Dermis microvascular lymphatic vessel endothelial cell (primary cell): ENCODE measurements at regions not wholly inside any gene's neighbourhood (a gene's known extent, or its start where the extent isn't known, plus 50 kb on each side); places are given as distances from the start of the nearest gene placed in this dataset.
A peak's percentile ranks its signal among the peaks of the same experiment; 100 is the strongest.

ENCODE experiments used
- DNase-seq, 2 donors: peaks; one replicate each; pipeline versions ENCODE4 v3.0.0 to v3.0.0-alpha.2; 2010; ENCODE audit warnings: low read depth in 2 of 2

DNA sequence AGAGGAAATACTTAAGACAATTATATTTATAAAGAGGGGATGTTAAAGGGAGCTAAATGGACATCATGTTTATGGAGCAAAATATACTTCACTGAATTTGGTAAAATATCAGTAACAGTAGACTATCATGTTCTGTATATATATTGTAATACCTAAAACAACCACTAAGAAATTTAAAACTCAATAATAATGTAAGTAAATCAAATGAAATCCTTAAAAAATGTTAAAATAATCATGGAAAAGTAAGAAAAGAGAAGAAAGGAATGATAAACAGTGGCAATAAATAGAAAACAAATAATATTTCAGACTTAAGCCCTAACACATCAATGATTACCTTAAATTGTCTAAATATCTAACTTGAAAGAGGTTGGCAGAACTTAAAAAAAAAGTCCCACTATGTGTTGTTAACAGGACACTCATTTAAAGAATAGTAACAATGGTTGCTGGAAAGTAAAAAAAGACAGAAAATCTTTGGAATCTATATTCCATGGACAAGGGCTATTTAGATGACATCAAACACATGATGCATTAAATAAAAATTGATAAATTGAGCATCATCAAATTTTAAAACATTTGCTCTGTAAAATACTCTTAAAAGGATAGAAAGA, 842.2 kb upstream of the MAP3K7 start:
- DNase-seq = no peak

DNA sequence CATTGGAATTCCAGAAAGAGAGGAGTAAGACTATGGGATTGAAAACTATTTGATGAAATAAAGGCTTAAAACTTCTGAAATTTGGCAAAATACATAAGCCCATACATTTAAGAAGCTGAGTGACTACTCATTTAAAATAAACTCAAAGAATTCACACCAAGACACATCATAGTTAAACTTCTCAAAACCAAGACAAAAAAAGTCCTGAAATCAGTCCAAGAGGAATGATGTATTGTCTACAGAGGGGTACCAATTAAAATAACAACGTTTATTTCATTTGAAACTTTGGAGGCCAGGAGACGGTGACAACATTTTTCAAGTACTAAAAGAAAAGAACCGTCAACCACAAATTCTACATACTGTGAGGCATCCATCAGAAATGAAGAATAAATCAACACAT, 841.4 kb upstream of the MAP3K7 start:
- DNase-seq = no peak

- no peak for DNase-seq
Measured at GRCh38 chr6:91420243-91420642, 833.4 kb upstream of the MAP3K7 start.

- no peak for DNase-seq
Measured at GRCh38 chr6:91415031-91415605, 828.2 kb upstream of the MAP3K7 start.

GRCh38 chr6:91412532-91412931, 825.7 kb upstream of the MAP3K7 start:
- DNase-seq = peak in 1 of 2 donors; percentile 14

- no peak for DNase-seq
Measured at GRCh38 chr6:91407706-91408105, 820.8 kb upstream of the MAP3K7 start.

GRCh38 chr6:91392951-91393350, 806.1 kb upstream of the MAP3K7 start:
- peak in 1 of 2 donors; percentile 2 for DNase-seq

GRCh38 chr6:91387290-91388059, 800.6 kb upstream of the MAP3K7 start:
- no peak for DNase-seq

DNA sequence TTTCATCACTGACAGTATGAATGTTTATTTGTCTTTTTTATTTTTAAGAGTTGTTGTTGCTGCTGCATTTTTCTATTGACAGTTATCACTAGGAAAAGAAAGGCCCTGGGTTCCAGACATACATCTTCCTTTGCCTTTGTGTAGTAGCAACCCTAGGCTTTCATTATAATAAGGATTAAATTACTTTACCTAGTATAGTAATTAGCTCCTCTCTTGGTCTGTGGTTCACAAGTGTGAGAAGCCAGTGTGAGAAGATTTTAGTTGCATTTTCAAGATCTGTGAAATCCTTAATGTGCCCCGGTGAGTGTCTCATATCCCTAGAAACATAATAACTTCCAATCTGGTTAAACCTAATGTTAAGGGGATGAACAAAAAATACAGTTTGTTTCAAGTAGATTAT, 799.3 kb upstream of the MAP3K7 start:
- DNase-seq = no peak

GRCh38 chr6:91383207-91383606, 796.3 kb upstream of the MAP3K7 start:
- no peak for DNase-seq

DNA sequence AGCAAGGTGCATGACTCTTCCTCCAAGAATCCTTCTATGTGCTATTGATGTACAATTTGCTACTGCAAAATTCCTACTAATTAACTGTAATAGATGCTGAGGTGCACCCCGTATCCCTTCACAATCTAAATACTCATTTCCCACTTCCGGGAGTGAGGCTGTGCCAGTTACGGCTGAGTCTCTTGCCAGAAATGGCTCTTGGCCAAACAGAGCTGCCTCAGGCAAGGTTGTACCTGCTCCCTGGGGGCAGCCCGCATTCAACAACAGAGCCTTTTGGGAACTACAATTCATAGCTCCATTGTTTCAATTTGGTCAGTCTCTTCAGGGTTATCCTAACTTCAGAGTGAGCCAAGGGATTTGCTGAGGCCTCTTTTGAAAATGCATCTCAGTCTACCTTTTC, 789.8 kb upstream of the MAP3K7 start:
- DNase-seq = no peak

DNA sequence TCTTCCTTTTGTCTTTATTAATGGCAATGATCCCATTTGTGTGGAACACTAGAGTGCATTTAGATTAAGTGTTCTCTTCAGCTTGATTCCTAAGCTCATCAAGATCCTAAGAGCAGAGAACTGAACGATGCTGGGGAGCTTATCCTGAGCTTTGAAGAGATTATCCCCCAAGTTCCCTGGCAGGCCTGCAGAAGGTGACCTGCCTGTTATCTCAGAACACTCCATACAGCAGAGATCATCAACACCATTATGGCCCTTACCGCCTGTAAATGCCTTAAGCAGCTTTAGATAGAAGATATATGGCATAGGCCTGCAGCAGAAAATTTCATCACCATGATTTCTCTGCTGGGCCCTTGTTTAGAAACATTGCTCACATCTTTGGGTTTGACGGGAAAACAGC, 779.9 kb upstream of the MAP3K7 start:
- no peak for DNase-seq

GRCh38 chr6:91358986-91359385, 772.1 kb upstream of the MAP3K7 start:
- no peak for DNase-seq

- no peak for DNase-seq
Measured at GRCh38 chr6:91352878-91353277, 766.0 kb upstream of the MAP3K7 start.

DNA sequence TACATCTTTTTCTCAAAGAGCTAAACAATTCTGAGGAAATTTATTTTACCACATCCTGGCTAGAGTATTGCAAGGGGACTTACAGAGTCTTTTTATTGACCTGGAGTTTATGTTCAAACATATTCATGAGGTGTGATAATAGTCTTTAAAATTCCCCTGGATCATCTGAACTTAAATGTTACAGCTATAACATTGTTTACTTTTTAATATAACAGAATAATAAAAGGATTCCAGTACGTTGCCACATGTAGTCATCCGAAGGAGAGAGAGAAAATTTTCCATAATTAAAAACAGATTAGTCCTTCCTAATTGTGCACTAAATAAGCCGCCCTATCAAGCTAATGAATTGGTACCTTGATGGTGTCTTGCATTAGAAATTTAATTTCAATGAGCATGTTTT, 765.4 kb upstream of the MAP3K7 start:
- DNase-seq = no peak

- DNase-seq = no peak
Measured at GRCh38 chr6:91350146-91350908, 763.5 kb upstream of the MAP3K7 start.

DNA sequence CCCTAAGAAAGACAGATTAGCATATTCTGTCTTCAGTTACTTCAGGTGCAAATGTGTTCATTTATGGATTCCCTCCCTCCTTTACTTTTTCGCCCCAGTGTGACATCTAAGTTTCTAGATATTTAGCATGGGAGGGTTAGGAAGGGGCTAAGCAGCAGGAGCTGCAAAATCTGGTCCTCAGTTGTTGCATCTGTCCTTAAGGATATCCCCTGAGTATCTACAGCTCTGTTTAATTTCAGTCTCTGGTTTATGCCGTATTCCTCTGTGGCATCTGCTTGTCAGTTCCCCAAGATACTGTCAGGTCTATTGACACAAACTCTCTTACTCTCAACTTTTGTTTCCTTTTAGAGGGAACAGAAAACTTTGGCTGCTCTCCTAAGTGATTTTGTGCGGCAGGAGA, 754.6 kb upstream of the MAP3K7 start:
- DNase-seq = no peak

DNA sequence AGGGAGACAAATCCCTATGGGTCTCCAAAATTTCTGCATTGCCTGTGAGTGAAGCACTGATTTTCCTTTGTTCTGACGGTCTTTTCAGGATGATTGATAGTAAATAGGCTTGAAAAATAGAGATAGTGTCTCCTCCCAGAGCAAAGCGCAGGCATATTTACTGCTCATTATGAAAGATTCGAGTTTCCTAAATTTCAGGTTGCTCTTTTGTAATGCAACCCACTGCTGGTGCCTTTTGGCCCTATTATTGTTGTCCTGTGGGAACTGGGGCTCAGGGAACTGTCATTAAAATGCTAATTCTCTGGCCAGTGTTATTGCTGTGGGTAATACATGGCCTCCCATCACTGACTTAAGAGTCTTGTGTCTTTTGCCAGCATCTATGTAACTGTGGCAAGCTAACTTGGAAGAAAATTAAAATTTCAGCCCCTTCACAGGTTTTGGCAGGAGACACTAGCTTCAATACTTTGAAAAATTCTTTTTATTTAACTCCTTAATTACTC, 754.1 kb upstream of the MAP3K7 start:
- no peak for DNase-seq

DNA sequence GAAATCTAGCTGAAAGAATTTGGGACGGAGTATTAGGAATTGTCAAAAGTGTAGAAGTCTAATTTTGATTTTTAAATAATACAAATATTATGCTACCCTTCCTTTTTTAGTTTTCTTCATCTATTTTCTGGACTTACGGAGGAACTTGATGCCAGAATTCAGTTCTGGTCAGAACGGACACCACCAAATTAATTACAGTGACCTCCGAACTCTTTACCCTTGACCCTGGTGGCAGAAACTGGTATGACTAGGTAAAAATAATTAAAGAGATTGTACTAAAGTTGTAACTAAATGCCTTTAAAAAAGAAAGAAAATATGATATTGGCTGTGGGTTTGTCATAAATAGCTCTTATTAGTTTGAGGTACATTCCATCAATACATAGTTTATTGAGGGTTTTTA, 751.1 kb upstream of the MAP3K7 start:
- DNase-seq = no peak

DNA sequence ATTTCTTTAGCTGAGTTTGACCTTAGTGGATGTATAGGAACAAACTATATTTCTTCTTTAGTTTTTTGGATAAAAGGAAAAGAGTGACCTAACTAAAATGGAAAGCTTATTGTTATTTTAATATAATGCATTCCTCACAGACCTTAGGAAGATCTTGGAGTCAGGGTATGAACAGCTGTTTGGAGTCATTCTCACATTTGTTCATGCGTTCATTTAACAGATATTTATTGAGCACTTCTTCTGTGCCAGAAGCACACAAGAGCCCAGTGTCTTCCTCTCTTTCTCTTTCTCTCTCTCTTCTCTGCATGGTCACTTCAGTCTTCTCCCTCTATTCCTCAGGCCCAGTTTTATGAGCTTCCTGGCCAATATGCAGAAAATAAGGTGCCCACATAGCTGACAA, 744.0 kb upstream of the MAP3K7 start:
- no peak for DNase-seq

- DNase-seq = no peak
Measured at GRCh38 chr6:91328241-91328640, 741.4 kb upstream of the MAP3K7 start.

DNA sequence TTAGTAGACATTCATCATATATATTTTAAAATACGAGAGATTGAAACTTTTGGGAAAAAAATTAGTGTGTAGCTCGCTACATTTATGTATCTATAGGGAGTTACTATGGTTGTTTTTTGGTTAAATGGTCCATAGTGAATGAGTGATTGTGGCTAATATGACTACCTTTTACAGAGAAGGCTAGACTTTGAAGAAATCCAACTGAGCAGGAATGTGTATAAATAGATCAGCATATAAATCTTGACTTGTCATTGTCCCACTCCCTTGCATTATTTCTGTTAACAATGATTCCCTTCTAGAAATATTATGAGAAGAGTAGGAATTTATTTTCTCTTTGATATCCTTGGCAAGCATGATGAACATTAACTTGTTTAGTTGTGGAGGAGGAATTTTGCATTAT, 737.8 kb upstream of the MAP3K7 start:
- no peak for DNase-seq
